ENCODE measurements at regions not wholly inside any gene's neighbourhood (a gene's known extent, or its start where the extent isn't known, plus 50 kb on each side); places are given as distances from the start of the nearest gene placed in this dataset.

GRCh38 chr3:26438981-26439884 is 183.3 kb upstream of the LRRC3B start:
- Histone ChIP-seq H3K4me3 (no peak overlapping the region), H3K4me1 (ENCODE audit: control insufficient read depth, insufficient read depth, low read length) (no peaks in the 10 kb centered on the region), H2AFZ (ENCODE audit: control insufficient read depth, low read depth, low read length) (no peak overlapping the region), H3K36me3 (ENCODE audit: control insufficient read depth in 2 of 2, insufficient read depth in 2 of 2, low read length in 1 of 2) (no peaks in the 10 kb centered on the region), H4K20me1 (ENCODE audit: control insufficient read depth, insufficient read depth) (no peaks in the 10 kb centered on the region), H3K79me2 (ENCODE audit: control insufficient read depth, insufficient read depth, low read length) (no peaks in the 10 kb centered on the region), H3K4me2 (ENCODE audit: control insufficient read depth, insufficient read depth) (no peak overlapping the region), H3K9me3 (replicated peaks; ENCODE audit: control insufficient read depth, insufficient read depth, low read length) (no peaks in the 10 kb centered on the region), H3K27ac (ENCODE audit: control insufficient read depth, insufficient read depth) (no peak overlapping the region), H3K9ac (ENCODE audit: control insufficient read depth, insufficient read depth, low read length) (no peak overlapping the region), H3K27me3 (replicated peaks in 1 of 2; ENCODE audit: control insufficient read depth in 2 of 2, insufficient read depth in 2 of 2, low read length in 1 of 2) (no peaks in the 10 kb centered on the region)
- 37% methylated on average over 6 of the region's 6 CpGs for WGBS (ENCODE audit: insufficient coverage, insufficient replicate concordance, low lambda C conversion rate, missing lambda C conversion rate)
- ChIA-PET CTCF (no interaction called here), POLR2A (no interaction called here), SMC1A (ENCODE audit: uncharacterized antibody, unreplicated experiment) (no interaction called here), RAD21 (ENCODE audit: unreplicated experiment) (no interaction called here)
- in situ Hi-C loops (cut with MboI) (no loop called here), intact Hi-C loops (cut with micrococcal nuclease; ENCODE audit: unreplicated experiment) (no loop called here)
- TF ChIP-seq POLR2A (IDR thresholded peaks at IDR 0.05; ENCODE audit: low read depth, low read length), result no peak
- no peak for TF ChIP-seq WRNIP1 (IDR thresholded peaks at IDR 0.05; ENCODE audit: borderline replicate concordance, low read depth, low read length)
- no peak for TF ChIP-seq ASH2L (IDR thresholded peaks at IDR 0.05; ENCODE audit: borderline replicate concordance, low read depth)
- no peak for TF ChIP-seq KLF5 (IDR thresholded peaks at IDR 0.05; ENCODE audit: partially characterized antibody)
- no peak for TF ChIP-seq ZBTB11 (CRISPR knock-in tag; IDR thresholded peaks at IDR 0.05)
- TF ChIP-seq ZNF622 (IDR thresholded peaks at IDR 0.05), result no peak
- TF ChIP-seq YBX1 (IDR thresholded peaks at IDR 0.05), result no peak
- TF ChIP-seq SPI1 (IDR thresholded peaks at IDR 0.05; ENCODE audit: borderline replicate concordance, insufficient read depth, low read depth, low read length), result no peak
- TF ChIP-seq SMARCA5 (IDR thresholded peaks at IDR 0.05), result no peak
- TF ChIP-seq IRF3 (IDR thresholded peaks at IDR 0.05), result no peak
- no peak for TF ChIP-seq ZNF207 (IDR thresholded peaks at IDR 0.05; ENCODE audit: borderline replicate concordance)
- TF ChIP-seq KDM1A (IDR thresholded peaks at IDR 0.05; ENCODE audit: borderline replicate concordance), result no peak
- ATAC-seq, result no peak
- FAIRE-seq, result peak; percentile 57
- DNase-seq (ENCODE audit: low read depth, low spot score), result no peak
- no TSS peak for BruUV-seq (replicated peaks)
